Esophagus squamous epithelium (tissue), 4 donors: ENCODE measurements at regions not wholly inside any gene's neighbourhood (a gene's known extent, or its start where the extent isn't known, plus 50 kb on each side); places are given as distances from the start of the nearest gene placed in this dataset.

ENCODE experiments used
- CTCF ChIP-seq, 6 experiments: fragments of 450-650 bp in 4 of 6; fragments of 200-600 bp in 2 of 6; sonication (generic) in 2 of 6; IDR thresholded peaks; one replicate each; pipeline ENCODE4 v1.5.1; 2016 to 2019; ENCODE audit warnings: antibody characterized with exemption in 6 of 6, mild to moderate bottlenecking in 4 of 6, moderate library complexity in 4 of 6
- POLR2A ChIP-seq, 4 donors: fragments of 450-650 bp; IDR thresholded peaks; one replicate each; pipeline ENCODE4 v1.6.1; 2017; ENCODE audit warnings: antibody characterized with exemption in 4 of 4, mild to moderate bottlenecking in 4 of 4, moderate library complexity in 3 of 4

- TF ChIP-seq CTCF (IDR thresholded peaks at IDR 0.05): no peak
- TF ChIP-seq POLR2A (IDR thresholded peaks at IDR 0.05): no peak
Measured at GRCh38 chr2:147464737-147465357, 380.0 kb upstream of the ACVR2A start.
